GM23338 (cell line): ENCODE measurements at regions not wholly inside any gene's neighbourhood (a gene's known extent, or its start where the extent isn't known, plus 50 kb on each side); places are given as distances from the start of the nearest gene placed in this dataset.

Experiments used
- ATAC-seq: fragments of 200-7000 bp; cut with Tn5 transposase; 3 replicates; pipeline ENCODE4 v1.9.1; 2020
- DNase-seq: peaks from one replicate; pipeline ENCODE4 v3.0.0-alpha.2; 2015; ENCODE audit warnings: low spot score
- H2AFZ ChIP-seq: fragments of 200-600 bp; sonication (generic); 2 replicates; pipeline ENCODE4 v1.8.0; 2016; ENCODE audit warnings: antibody characterized with exemption, mild to moderate bottlenecking, moderate library complexity
- H3F3A ChIP-seq: fragments of 200-600 bp; sonication (generic); replicated peaks from 2 replicates; pipeline ENCODE4 v1.8.0; 2017; ENCODE audit warnings: antibody characterized with exemption, mixed run types, low read depth
- H3K27ac ChIP-seq: fragments of 200-600 bp; sonication (generic); 2 replicates; pipeline ENCODE4 v1.6.1; 2016; ENCODE audit warnings: low read depth
- H3K27me3 ChIP-seq: fragments of 200-600 bp; sonication (generic); 2 replicates; pipeline ENCODE4 v1.8.0; 2016; ENCODE audit warnings: mild to moderate bottlenecking, mixed run types, moderate library complexity; ENCODE audit not compliant: insufficient read depth
- H3K36me3 ChIP-seq: fragments of 200-600 bp; sonication (generic); 2 replicates; pipeline ENCODE4 v1.8.0; 2016; ENCODE audit warnings: mild to moderate bottlenecking; ENCODE audit not compliant: insufficient read depth
- H3K4me1 ChIP-seq: fragments of 200-600 bp; sonication (generic); 2 replicates; pipeline ENCODE4 v1.8.0; 2016; ENCODE audit warnings: mild to moderate bottlenecking, moderate library complexity; ENCODE audit not compliant: insufficient read depth
- H3K4me2 ChIP-seq: fragments of 200-600 bp; sonication (generic); 2 replicates; pipeline ENCODE4 v1.7.1; 2017; ENCODE audit warnings: mixed run types
- H3K4me3 ChIP-seq: fragments of 200-600 bp; sonication (generic); 2 replicates; pipeline ENCODE4 v1.6.1; 2016; ENCODE audit warnings: mixed run types
- H3K79me2 ChIP-seq: fragments of 200-600 bp; sonication (generic); replicated peaks from 2 replicates; pipeline ENCODE4 v1.8.0; 2017; ENCODE audit warnings: mild to moderate bottlenecking; ENCODE audit not compliant: insufficient read depth
- H3K9me2 ChIP-seq: fragments of 200-600 bp; sonication (generic); 2 replicates; pipeline ENCODE4 v1.8.0; 2017; ENCODE audit not compliant: insufficient read depth
- H4K20me1 ChIP-seq: fragments of 200-600 bp; sonication (generic); replicated peaks from 2 replicates; pipeline ENCODE4 v1.8.0; 2017; ENCODE audit warnings: mild to moderate bottlenecking; ENCODE audit not compliant: insufficient read depth
- H3K27ac Mint-ChIP-seq: 2 replicates; pipeline ENCODE4 v1.8.0; 2020; ENCODE audit warnings: inconsistent platforms, mild to moderate bottlenecking, moderate library complexity, mixed read lengths
- H3K27me3 Mint-ChIP-seq: 3 replicates; pipeline ENCODE4 v1.8.0; 2022; ENCODE audit warnings: low read depth, mild to moderate bottlenecking, moderate library complexity, mixed read lengths, inconsistent platforms; ENCODE audit not compliant: insufficient read depth, poor library complexity
- H3K36me3 Mint-ChIP-seq: 3 replicates; pipeline ENCODE4 v1.8.0; 2021; ENCODE audit warnings: low read depth, mild to moderate bottlenecking, inconsistent platforms, moderate library complexity, mixed read lengths
- H3K4me1 Mint-ChIP-seq: 3 replicates; pipeline ENCODE4 v1.8.0; 2020; ENCODE audit warnings: mild to moderate bottlenecking, inconsistent platforms, mixed read lengths
- H3K4me3 Mint-ChIP-seq: 3 replicates; pipeline ENCODE4 v1.8.0; 2021; ENCODE audit warnings: moderate library complexity, mild to moderate bottlenecking, inconsistent platforms, mixed read lengths
- H3K9me3 Mint-ChIP-seq: 3 replicates; pipeline ENCODE4 v1.8.0; 2020; ENCODE audit warnings: moderate library complexity, mild to moderate bottlenecking, inconsistent platforms, mixed read lengths
- CREB1 ChIP-seq: fragments of 250-450 bp; sonication (Bioruptor Pico); IDR thresholded peaks from 2 replicates; pipeline ENCODE4 v1.5.0; 2020; ENCODE audit warnings: low read depth, mild to moderate bottlenecking, moderate library complexity
- CTCF ChIP-seq, 2 experiments: fragments of 200-600 bp in 1 of 2; sonication (generic) in 1 of 2; conservative IDR thresholded peaks; 2 replicates each; pipeline versions ENCODE4 v1.5.1 to v1.6.1; 2016 to 2017; ENCODE audit warnings: antibody characterized with exemption in 2 of 2, low read depth in 2 of 2, mild to moderate bottlenecking in 2 of 2, moderate library complexity in 1 of 2
- EZH2 ChIP-seq: fragments of 200-600 bp; sonication (generic); IDR thresholded peaks from one replicate; pipeline ENCODE4 v1.8.0; 2017; ENCODE audit warnings: antibody characterized with exemption, mild to moderate bottlenecking, low read depth; ENCODE audit not compliant: unreplicated experiment
- EZH2phosphoT487 ChIP-seq: fragments of 200-600 bp; sonication (generic); IDR thresholded peaks from one replicate; pipeline ENCODE4 v1.8.1; 2018; ENCODE audit warnings: antibody characterized with exemption; ENCODE audit not compliant: unreplicated experiment
- JUNB ChIP-seq: IDR thresholded peaks from one replicate; pipeline ENCODE4 v1.6.1; 2016; ENCODE audit warnings: antibody characterized with exemption; ENCODE audit not compliant: unreplicated experiment
- NANOG ChIP-seq: IDR thresholded peaks from 2 replicates; pipeline ENCODE4 v1.6.1; 2016; ENCODE audit warnings: antibody characterized with exemption, borderline replicate concordance
- POLR2AphosphoS5 ChIP-seq: IDR thresholded peaks from 2 replicates; pipeline ENCODE4 v1.6.1; 2016; ENCODE audit warnings: antibody characterized with exemption, low read depth
- STAT1 ChIP-seq: IDR thresholded peaks from one replicate; pipeline ENCODE4 v1.6.1; 2016; ENCODE audit warnings: antibody characterized with exemption; ENCODE audit not compliant: unreplicated experiment
- ZNF114 ChIP-seq: fragments of 250-450 bp; sonication (Bioruptor Pico); IDR thresholded peaks from 2 replicates; pipeline ENCODE4 v1.5.0; 2020; ENCODE audit warnings: mild to moderate bottlenecking, moderate library complexity
- ZNF331 ChIP-seq: fragments of 250-450 bp; sonication (Bioruptor Pico); IDR thresholded peaks from 2 replicates; pipeline ENCODE4 v1.5.0; 2020; ENCODE audit warnings: low read depth, mild to moderate bottlenecking, moderate library complexity
- ZNF462 ChIP-seq: fragments of 250-450 bp; sonication (Bioruptor Pico); IDR thresholded peaks from 2 replicates; pipeline ENCODE4 v1.5.0; 2020; ENCODE audit warnings: mild to moderate bottlenecking, moderate library complexity
- TF ChIP-seq, protein P1 (sequence below): IDR thresholded peaks from one replicate; pipeline ENCODE4 v1.6.1; 2018; ENCODE audit warnings: antibody characterized with exemption; ENCODE audit not compliant: unreplicated experiment
- TF ChIP-seq, protein P2 (sequence below): IDR thresholded peaks from 2 replicates; pipeline ENCODE4 v1.6.1; 2016; ENCODE audit warnings: antibody characterized with exemption

GRCh38 chr2:118535818-118536212 is 311.6 kb downstream of the EN1 start (continued):
- no peak for TF ChIP-seq ZNF114 (CRISPR knock-in tag)
- TF ChIP-seq CREB1, result no peak

DNA sequence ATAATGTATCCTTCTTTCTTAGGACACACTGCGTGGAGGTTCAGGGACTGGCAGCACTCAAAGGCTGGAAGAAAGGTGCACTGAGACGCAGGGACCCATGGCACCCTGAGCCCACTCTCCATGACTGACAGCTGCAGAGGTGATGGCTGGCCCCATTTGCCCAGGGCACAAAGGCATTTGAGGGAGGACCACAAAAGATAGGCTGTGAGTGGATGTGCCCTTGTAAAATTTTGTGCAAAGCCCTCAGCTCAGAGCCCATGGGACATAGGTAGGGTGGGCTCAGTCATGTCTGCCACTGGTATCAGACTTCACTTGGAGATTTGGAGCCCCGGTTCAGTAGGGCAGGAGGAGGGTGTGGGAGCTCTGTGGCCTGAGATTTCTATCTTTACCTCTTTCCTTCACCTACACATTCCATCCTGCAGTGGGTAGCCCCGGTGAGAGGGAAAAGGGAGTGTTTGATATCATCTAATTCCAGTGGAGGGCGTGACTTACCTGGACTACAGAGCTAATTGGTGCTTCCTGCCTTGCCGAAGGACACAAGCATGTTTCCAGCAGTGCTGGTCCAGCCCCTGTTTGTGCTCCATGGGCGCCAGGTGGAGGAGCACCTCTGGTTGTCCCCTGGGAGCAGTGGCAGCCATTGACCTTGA is 312.2 kb downstream of the EN1 start:
- Mint-ChIP-seq H3K27ac (no peak overlapping the region), H3K4me3 (no peak overlapping the region), H3K36me3 (0 out of 3 replicates have a peak, but pooled peaks cover 2% of the 10 kb centered on the region), H3K27me3 (peaks cover 8% of the 10 kb centered on the region), H3K4me1 (peaks cover 12% of the 10 kb centered on the region; the same call in 2 of the 3 replicates), H3K9me3 (no peaks in the 10 kb centered on the region; the same call in 2 of the 3 replicates)
- TF ChIP-seq JUNB, result no peak
- TF ChIP-seq EZH2, result no peak
- TF ChIP-seq, protein P1, sequence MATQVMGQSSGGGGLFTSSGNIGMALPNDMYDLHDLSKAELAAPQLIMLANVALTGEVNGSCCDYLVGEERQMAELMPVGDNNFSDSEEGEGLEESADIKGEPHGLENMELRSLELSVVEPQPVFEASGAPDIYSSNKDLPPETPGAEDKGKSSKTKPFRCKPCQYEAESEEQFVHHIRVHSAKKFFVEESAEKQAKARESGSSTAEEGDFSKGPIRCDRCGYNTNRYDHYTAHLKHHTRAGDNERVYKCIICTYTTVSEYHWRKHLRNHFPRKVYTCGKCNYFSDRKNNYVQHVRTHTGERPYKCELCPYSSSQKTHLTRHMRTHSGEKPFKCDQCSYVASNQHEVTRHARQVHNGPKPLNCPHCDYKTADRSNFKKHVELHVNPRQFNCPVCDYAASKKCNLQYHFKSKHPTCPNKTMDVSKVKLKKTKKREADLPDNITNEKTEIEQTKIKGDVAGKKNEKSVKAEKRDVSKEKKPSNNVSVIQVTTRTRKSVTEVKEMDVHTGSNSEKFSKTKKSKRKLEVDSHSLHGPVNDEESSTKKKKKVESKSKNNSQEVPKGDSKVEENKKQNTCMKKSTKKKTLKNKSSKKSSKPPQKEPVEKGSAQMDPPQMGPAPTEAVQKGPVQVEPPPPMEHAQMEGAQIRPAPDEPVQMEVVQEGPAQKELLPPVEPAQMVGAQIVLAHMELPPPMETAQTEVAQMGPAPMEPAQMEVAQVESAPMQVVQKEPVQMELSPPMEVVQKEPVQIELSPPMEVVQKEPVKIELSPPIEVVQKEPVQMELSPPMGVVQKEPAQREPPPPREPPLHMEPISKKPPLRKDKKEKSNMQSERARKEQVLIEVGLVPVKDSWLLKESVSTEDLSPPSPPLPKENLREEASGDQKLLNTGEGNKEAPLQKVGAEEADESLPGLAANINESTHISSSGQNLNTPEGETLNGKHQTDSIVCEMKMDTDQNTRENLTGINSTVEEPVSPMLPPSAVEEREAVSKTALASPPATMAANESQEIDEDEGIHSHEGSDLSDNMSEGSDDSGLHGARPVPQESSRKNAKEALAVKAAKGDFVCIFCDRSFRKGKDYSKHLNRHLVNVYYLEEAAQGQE, result no peak
- TF ChIP-seq ZNF462 (CRISPR knock-in tag), result no peak
- TF ChIP-seq POLR2AphosphoS5, result no peak
- TF ChIP-seq STAT1, result no peak
- TF ChIP-seq, protein P2, sequence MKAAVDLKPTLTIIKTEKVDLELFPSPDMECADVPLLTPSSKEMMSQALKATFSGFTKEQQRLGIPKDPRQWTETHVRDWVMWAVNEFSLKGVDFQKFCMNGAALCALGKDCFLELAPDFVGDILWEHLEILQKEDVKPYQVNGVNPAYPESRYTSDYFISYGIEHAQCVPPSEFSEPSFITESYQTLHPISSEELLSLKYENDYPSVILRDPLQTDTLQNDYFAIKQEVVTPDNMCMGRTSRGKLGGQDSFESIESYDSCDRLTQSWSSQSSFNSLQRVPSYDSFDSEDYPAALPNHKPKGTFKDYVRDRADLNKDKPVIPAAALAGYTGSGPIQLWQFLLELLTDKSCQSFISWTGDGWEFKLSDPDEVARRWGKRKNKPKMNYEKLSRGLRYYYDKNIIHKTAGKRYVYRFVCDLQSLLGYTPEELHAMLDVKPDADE, result no peak
- TF ChIP-seq EZH2phosphoT487, result no peak
- TF ChIP-seq CREB1, result no peak
- TF ChIP-seq CTCF (conservative IDR thresholded peaks at IDR 0.05; ENCODE audit: low read depth in 2 of 2), result no peak; a peak in 1 of 4 replicates
- TF ChIP-seq ZNF331, result no peak
- no peak for TF ChIP-seq NANOG
- TF ChIP-seq ZNF114 (CRISPR knock-in tag), result no peak
- H3K4me1 ChIP-seq, result peaks cover 12% of the 10 kb centered on the region
- no peaks in the 10 kb centered on the region for H4K20me1 ChIP-seq
- H3K27ac ChIP-seq, result no peak overlapping the region
- ATAC-seq (peak; percentile 29; the same call in 1 of the 3 replicates), DNase-seq (peak; percentile 28)
- no peak overlapping the region for H3K4me2 ChIP-seq
- no peak overlapping the region for H3K4me3 ChIP-seq
- H3K9me2 ChIP-seq, result peaks cover 4% of the 10 kb centered on the region
- H2AFZ ChIP-seq, result no peak overlapping the region
- H3K36me3 ChIP-seq, result no peaks in the 10 kb centered on the region
- no peaks in the 10 kb centered on the region for H3K27me3 ChIP-seq
- no peaks in the 10 kb centered on the region for H3K79me2 ChIP-seq
- H3F3A ChIP-seq, result no peaks in the 10 kb centered on the region
